ENCODE measurements at regions not wholly inside any gene's neighbourhood (a gene's known extent, or its start where the extent isn't known, plus 50 kb on each side); places are given as distances from the start of the nearest gene placed in this dataset.

- no peak for TF ChIP-seq CTCF (IDR thresholded peaks at IDR 0.05; ENCODE audit: low read length)
- no peak for TF ChIP-seq EZH2 (IDR thresholded peaks at IDR 0.05; ENCODE audit: borderline replicate concordance, low read length)
- Histone ChIP-seq H3F3A (ENCODE audit: insufficient read depth, low read length) (no peaks in the 10 kb centered on the region), H3K4me2 (ENCODE audit: low read length) (no peak overlapping the region), H3K36me3 (ENCODE audit: insufficient read depth, low read length) (no peaks in the 10 kb centered on the region), H3K27ac (ENCODE audit: low read depth, low read length, poor library complexity, severe bottlenecking) (no peak overlapping the region), H3K9me3 (ENCODE audit: low read length) (no peaks in the 10 kb centered on the region), H3K79me2 (ENCODE audit: insufficient read depth, low read length) (no peaks in the 10 kb centered on the region), H3K4me1 (ENCODE audit: insufficient read depth, low read length, severe bottlenecking) (no peaks in the 10 kb centered on the region), H3K4me3 (ENCODE audit: low read depth, low read length, poor library complexity, severe bottlenecking) (no peak overlapping the region), H2AFZ (ENCODE audit: low read length) (no peak overlapping the region), H4K20me1 (ENCODE audit: insufficient read depth, low read length) (no peaks in the 10 kb centered on the region), H3K9ac (ENCODE audit: low read length) (no peak overlapping the region), H3K27me3 (ENCODE audit: insufficient read depth, low read length) (no peaks in the 10 kb centered on the region), H3K9me2 (ENCODE audit: low read depth, low read length) (no peaks in the 10 kb centered on the region)
Observed at GRCh38 chr4:185999207-185999606, 69.7 kb upstream of the TLR3 start.

DNA sequence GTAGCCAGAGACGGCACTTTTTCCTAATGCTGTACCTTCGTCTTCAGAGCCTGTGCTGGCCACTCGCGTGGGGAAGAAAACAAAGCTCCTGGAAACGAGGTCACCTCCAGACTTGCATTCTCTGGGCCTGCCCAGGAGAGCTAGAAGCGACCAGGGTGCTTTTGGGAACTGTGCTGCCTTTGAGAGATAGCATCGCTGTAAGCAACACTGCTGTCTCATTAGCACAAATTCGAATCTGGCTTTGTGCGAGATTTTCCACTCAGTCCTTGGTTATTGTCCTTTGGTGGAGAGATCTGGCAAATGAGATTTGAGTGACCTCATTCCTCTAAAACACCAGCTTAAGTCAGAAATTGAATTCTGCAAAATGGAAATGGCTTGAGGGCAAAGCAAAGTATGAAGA lies 66.1 kb upstream of the TLR3 start:
- Histone ChIP-seq H4K20me1 (ENCODE audit: insufficient read depth, low read length) (no peaks in the 10 kb centered on the region), H3K9me3 (ENCODE audit: low read length) (no peaks in the 10 kb centered on the region), H3K4me3 (ENCODE audit: low read depth, low read length, poor library complexity, severe bottlenecking) (no peak overlapping the region), H3K27me3 (ENCODE audit: insufficient read depth, low read length) (no peaks in the 10 kb centered on the region), H2AFZ (ENCODE audit: low read length) (no peak overlapping the region), H3K79me2 (ENCODE audit: insufficient read depth, low read length) (no peaks in the 10 kb centered on the region), H3K9ac (ENCODE audit: low read length) (no peak overlapping the region), H3F3A (ENCODE audit: insufficient read depth, low read length) (no peaks in the 10 kb centered on the region), H3K36me3 (ENCODE audit: insufficient read depth, low read length) (no peaks in the 10 kb centered on the region), H3K9me2 (ENCODE audit: low read depth, low read length) (no peaks in the 10 kb centered on the region), H3K4me2 (ENCODE audit: low read length) (no peak overlapping the region), H3K4me1 (ENCODE audit: insufficient read depth, low read length, severe bottlenecking) (no peaks in the 10 kb centered on the region), H3K27ac (ENCODE audit: low read depth, low read length, poor library complexity, severe bottlenecking) (no peak overlapping the region)
- no peak for TF ChIP-seq CTCF (IDR thresholded peaks at IDR 0.05; ENCODE audit: low read length)
- no peak for TF ChIP-seq EZH2 (IDR thresholded peaks at IDR 0.05; ENCODE audit: borderline replicate concordance, low read length)

- Histone ChIP-seq H2AFZ (ENCODE audit: low read length) (no peak overlapping the region), H3K4me3 (ENCODE audit: low read depth, low read length, poor library complexity, severe bottlenecking) (no peak overlapping the region), H3K9me2 (ENCODE audit: low read depth, low read length) (no peaks in the 10 kb centered on the region), H3K79me2 (ENCODE audit: insufficient read depth, low read length) (no peaks in the 10 kb centered on the region), H3K27ac (ENCODE audit: low read depth, low read length, poor library complexity, severe bottlenecking) (no peak overlapping the region), H3K4me1 (ENCODE audit: insufficient read depth, low read length, severe bottlenecking) (no peaks in the 10 kb centered on the region), H3F3A (ENCODE audit: insufficient read depth, low read length) (no peaks in the 10 kb centered on the region), H4K20me1 (ENCODE audit: insufficient read depth, low read length) (no peaks in the 10 kb centered on the region), H3K9ac (ENCODE audit: low read length) (no peak overlapping the region), H3K4me2 (ENCODE audit: low read length) (no peak overlapping the region), H3K36me3 (ENCODE audit: insufficient read depth, low read length) (no peaks in the 10 kb centered on the region), H3K9me3 (ENCODE audit: low read length) (no peaks in the 10 kb centered on the region), H3K27me3 (ENCODE audit: insufficient read depth, low read length) (no peaks in the 10 kb centered on the region)
- TF ChIP-seq CTCF (IDR thresholded peaks at IDR 0.05; ENCODE audit: low read length) (no peak), EZH2 (IDR thresholded peaks at IDR 0.05; ENCODE audit: borderline replicate concordance, low read length) (no peak)
Observed at GRCh38 chr4:186003746-186004145, 65.2 kb upstream of the TLR3 start.

All from OCI-LY1 (cell line).